DND-41 (cell line): ENCODE measurements at regions not wholly inside any gene's neighbourhood (a gene's known extent, or its start where the extent isn't known, plus 50 kb on each side); places are given as distances from the start of the nearest gene placed in this dataset.

ENCODE experiments used
- CTCF ChIP-seq: IDR thresholded peaks from 2 replicates; pipeline ENCODE4 v1.5.1; 2012; ENCODE audit warnings: borderline replicate concordance, low read length, moderate library complexity, mild to moderate bottlenecking; ENCODE audit not compliant: poor library complexity, severe bottlenecking; ENCODE audit errors: extremely low read depth
- EZH2 ChIP-seq: IDR thresholded peaks from 3 replicates; pipeline ENCODE4 v1.6.1; 2012; ENCODE audit warnings: borderline replicate concordance, low read depth, mild to moderate bottlenecking, moderate library complexity, low read length, inconsistent platforms; ENCODE audit not compliant: severe bottlenecking

GRCh38 chr15:77897896-77898406, 179.6 kb downstream of the TBC1D2B start:
- TF ChIP-seq CTCF (no peak), EZH2 (no peak)
